ENCODE measurements at regions not wholly inside any gene's neighbourhood (a gene's known extent, or its start where the extent isn't known, plus 50 kb on each side); places are given as distances from the start of the nearest gene placed in this dataset.

GRCh38 chr21:35909456-35910223 lies 150.7 kb downstream of the SETD4 start:
- no peak for ATAC-seq (ENCODE audit: low FRiP score)
- TF ChIP-seq CTCF (IDR thresholded peaks at IDR 0.05): no peak

GRCh38 chr21:35908311-35909078 lies 151.8 kb downstream of the SETD4 start:
- ATAC-seq (ENCODE audit: low FRiP score): no peak

More at GRCh38 chr21:35909456-35910223, 150.7 kb downstream of the SETD4 start:
- DNase-seq (ENCODE audit: low spot score): no peak

GRCh38 chr21:35906586-35906985 lies 153.7 kb downstream of the SETD4 start:
- no peak for TF ChIP-seq CTCF (IDR thresholded peaks at IDR 0.05)
- DNase-seq (ENCODE audit: low spot score) (no peak), ATAC-seq (ENCODE audit: low FRiP score) (no peak)

More at GRCh38 chr21:35908311-35909078, 151.8 kb downstream of the SETD4 start:
- TF ChIP-seq CTCF (IDR thresholded peaks at IDR 0.05): no peak
- no peak for DNase-seq (ENCODE audit: low spot score)

GRCh38 chr21:35905963-35906345 lies 154.4 kb downstream of the SETD4 start:
- no peak for TF ChIP-seq CTCF (IDR thresholded peaks at IDR 0.05)
- no peak for DNase-seq (ENCODE audit: low spot score)

GRCh38 chr21:35905096-35905962 lies 155.0 kb downstream of the SETD4 start:
- ATAC-seq (ENCODE audit: low FRiP score) (peak; percentile 68), DNase-seq (ENCODE audit: low spot score) (no peak)
- no peak for TF ChIP-seq CTCF (IDR thresholded peaks at IDR 0.05)

More at GRCh38 chr21:35905963-35906345, 154.4 kb downstream of the SETD4 start:
- ATAC-seq (ENCODE audit: low FRiP score): no peak

GRCh38 chr21:35900539-35900938 lies 159.8 kb downstream of the SETD4 start:
- no peak for ATAC-seq (ENCODE audit: low FRiP score)
- no peak for TF ChIP-seq CTCF (IDR thresholded peaks at IDR 0.05)

More at GRCh38 chr21:35900539-35900938, 159.8 kb downstream of the SETD4 start:
- no peak for DNase-seq (ENCODE audit: low spot score)
